Prostate gland (tissue), 2 donors: ENCODE measurements at regions not wholly inside any gene's neighbourhood (a gene's known extent, or its start where the extent isn't known, plus 50 kb on each side); places are given as distances from the start of the nearest gene placed in this dataset.

Source experiments
- CTCF ChIP-seq, 4 experiments: fragments of 200-600 bp in 2 of 4; fragments of 450-650 bp in 2 of 4; sonication (generic) in 2 of 4; IDR thresholded peaks; 1 replicate in 3 of 4; 2 replicates in 1 of 4; pipeline ENCODE4 v1.5.1; 2016 to 2019; ENCODE audit warnings: antibody characterized with exemption in 4 of 4, mild to moderate bottlenecking in 2 of 4, moderate library complexity in 2 of 4
- POLR2A ChIP-seq: fragments of 450-650 bp; IDR thresholded peaks from one replicate; pipeline ENCODE4 v1.6.1; 2016; ENCODE audit warnings: antibody characterized with exemption, mild to moderate bottlenecking
- POLR2AphosphoS5 ChIP-seq: sonication (generic); formaldehyde crosslinking; IDR thresholded peaks from one replicate; pipeline ENCODE4 v1.6.1; 2017; ENCODE audit warnings: antibody characterized with exemption

- no peak for TF ChIP-seq POLR2A
- no peak for TF ChIP-seq CTCF (IDR thresholded peaks at IDR 0.05)
- TF ChIP-seq POLR2AphosphoS5: no peak
Observed at GRCh38 chr10:53022611-53023088, 250.1 kb upstream of the MBL2 start.
